Pons (tissue), 1 donor: ENCODE measurements at regions not wholly inside any gene's neighbourhood (a gene's known extent, or its start where the extent isn't known, plus 50 kb on each side); places are given as distances from the start of the nearest gene placed in this dataset.
"Not testable (repeated sequence)": the region's sequence is repeated elsewhere in the genome, so short reads cannot be mapped to it uniquely, and the experiment has no call there.

Experiments
- DNase-seq: peaks from one replicate; pipeline ENCODE4 v3.0.0-alpha.2; 2016; ENCODE audit warnings: low spot score

DNA sequence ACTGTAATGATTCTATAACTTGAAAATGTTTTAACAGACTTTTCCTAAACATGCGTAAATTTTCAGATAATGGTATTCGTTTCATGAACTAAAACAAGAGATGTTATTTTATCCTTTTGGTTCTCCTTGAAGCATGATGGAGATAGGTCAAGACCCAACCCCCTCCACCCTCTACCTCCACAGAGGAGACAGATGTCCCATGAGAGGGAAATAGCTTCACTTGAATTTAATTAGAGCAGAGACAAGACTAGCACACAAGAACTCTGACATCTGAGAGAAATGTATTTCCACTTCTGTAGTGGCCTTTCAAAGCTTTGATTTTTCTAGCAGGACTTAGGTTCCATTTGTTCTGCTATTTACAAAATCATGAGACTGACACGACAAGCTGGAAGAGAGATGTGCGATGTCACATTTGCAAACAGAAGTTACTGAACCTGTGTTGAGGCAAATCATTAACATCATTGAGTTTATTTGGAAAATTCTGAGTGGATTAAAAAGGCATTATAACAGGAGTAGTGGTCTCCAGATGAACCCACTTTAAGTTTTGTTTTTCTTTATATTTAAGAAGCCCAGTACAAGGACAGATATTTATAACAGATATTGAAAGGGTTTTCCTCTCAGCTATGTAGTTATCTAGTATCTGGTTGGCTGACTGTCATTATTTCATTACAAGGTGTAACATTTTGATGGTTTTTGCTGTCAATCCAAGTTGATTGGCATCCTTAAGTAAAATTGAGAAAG lies 276.2 kb downstream of the ASXL3 start:
- DNase-seq, result no peak

DNA sequence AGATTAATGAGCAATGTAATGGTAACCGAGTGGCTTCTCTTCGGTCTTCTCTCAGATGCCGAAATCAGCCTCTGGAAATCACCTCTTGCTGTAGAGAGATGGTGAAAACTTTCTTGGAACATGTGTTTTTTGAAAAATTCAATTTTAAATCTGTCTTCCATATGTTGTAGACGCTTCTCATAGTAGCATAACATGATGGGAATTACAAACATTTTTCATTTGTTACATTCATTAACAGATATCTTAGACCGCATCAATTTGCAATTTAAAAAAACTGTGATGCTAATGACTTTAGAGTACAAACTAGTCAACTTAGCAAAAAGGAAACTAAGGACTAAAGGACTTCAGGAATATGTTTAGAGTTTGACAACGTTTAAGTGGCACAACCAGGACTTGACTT lies 275.2 kb downstream of the ASXL3 start:
- no peak for DNase-seq

DNA sequence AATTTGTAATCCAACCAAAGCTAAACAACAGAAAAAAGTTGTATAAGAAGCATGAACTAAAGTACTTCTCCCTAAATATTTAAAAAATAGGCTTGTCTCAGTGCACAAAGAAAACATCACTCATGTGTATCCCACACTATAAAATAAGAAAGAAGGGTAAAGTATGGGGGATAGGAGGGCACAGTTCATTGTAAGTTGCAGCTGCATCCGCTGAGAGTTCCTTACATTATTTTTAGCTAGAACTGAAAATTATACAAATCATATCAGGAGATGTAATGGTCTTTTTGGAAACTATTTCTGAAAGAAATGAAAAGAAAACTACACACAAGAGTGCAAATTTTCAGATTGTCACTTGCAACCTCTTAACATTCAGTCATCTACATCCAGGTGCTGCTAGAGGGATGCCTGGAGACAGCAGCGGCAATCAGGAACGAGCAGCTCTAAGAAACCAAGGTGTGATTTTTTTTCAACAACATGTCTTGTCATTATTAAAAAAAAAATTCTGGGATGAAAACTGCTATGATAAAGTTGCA lies 273.6 kb downstream of the ASXL3 start:
- DNase-seq, result no peak

DNA sequence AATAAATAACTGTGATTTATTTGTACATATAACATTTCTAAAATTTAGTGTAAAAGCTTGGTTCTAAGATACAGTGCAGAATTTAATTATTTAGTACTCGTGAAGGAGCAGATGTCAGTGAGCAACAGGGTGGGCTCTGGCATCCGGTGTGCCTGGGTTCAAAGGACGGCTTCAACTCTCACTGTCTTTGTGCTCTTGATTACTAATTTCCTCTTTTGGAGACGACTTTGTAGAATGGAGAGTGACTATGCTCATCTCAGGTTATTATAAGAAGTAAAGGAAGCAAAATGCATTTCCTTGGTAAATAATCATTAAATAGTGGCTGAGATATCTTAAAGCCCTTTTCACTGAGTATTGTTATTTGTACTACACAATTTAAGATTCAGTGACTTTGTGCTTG lies 271.7 kb downstream of the ASXL3 start:
- DNase-seq, result no peak

DNA sequence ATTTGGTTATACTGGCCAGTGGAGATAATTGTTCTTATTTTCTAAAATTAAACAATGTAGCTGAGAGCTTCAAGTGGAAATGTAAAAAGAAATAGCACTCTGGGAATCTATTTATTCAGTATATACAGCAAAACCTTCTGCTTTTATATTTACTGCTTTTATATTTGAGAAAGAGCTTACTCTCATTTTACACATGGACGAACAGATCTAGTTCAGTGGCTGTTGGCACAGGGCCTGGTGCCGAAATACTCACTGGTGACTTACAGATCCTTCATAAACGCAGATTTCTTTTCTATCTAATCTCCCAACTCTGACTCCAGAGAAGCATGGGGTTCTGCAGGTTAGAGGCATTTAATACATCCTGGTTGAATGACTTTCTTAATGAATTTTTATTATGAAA lies 266.2 kb downstream of the ASXL3 start:
- no peak for DNase-seq

DNA sequence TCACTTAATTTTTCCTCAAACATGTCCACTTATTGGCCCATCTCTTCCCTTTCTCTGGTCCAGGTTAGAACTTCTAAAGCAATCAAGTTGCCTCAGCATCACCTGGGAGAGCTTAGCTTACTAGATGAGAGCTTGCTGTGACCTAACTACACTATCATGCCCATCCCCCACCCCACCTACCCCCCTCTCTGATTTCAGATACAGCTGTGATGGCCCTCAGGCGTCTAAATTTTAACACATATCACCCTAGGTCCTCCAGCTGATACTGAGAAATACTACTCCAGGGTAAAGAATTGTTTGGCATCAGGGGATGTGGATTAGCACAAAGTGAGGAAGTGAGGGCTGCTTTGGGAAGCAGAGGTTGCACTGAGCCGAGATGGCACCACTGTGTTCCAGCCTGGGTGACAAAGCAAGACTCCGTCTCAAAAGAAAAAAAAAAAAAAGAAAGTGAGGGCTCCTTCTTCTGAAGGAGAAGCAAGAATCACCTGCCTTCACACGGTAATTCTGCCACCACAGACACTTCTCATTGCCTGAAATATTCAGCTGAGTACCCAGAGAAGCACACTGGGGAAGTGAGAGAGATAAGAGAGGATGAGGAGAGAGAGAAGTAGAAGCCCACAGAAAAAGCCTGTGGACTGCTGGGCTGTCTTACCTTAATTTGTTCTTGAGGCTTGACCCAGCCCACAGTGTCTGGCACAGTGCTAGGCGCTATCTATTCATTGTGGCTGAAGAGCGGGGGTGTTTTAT lies 263.4 kb downstream of the ASXL3 start:
- no peak for DNase-seq

DNA sequence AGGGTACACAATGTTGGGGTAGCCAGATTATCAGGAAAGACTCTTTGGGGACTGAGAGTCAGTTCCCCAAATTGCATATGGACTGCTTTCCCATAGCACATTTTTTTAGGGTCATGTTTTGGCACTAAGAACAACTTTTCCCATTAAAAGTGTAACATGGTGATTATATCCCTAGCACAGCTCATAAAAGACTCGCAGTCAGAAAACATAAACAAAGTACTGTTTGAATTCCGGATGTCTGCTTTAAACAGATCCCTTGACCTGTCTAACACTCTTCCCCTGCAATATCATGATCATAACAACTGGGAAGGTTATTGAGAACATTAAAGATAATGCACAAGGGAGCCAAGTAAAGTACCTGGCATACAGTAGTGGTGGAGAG lies 262.2 kb downstream of the ASXL3 start:
- no peak for DNase-seq

DNA sequence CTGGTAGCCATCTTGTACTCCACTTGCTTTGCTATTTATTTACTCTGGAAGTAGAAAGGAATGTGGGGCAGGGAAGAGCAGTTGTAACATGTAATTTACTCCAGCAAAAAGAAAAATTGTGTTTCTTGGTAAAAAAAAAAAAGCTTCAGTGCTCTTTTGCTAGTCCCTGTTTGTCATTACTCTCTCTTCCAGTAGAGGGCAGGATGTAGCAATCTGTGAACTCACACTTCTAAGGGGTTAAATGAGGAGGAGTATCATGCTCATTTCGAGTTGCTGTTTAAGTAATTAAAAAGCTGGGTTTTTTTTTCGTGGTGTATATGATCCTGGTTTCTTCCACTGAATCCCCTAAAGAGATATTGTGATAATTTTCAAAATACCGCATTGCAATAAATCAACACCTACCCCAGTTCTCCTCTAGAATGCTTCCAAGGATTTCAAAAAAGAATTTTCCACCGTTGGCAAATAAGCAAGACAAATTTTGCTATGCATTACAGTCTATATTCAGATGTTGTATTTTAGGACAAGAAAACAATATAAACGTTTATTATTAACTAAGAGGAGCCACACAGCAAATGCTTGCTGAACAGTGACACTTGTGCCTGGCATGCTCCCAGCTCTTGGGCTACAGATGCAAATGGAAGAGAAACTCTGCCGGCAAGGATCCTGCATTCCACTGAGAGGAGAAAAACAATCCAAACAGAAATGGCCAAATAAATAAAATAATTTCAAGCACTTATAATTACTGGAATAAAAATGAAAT lies 261.6 kb downstream of the ASXL3 start:
- peak; percentile 81 for DNase-seq

DNA sequence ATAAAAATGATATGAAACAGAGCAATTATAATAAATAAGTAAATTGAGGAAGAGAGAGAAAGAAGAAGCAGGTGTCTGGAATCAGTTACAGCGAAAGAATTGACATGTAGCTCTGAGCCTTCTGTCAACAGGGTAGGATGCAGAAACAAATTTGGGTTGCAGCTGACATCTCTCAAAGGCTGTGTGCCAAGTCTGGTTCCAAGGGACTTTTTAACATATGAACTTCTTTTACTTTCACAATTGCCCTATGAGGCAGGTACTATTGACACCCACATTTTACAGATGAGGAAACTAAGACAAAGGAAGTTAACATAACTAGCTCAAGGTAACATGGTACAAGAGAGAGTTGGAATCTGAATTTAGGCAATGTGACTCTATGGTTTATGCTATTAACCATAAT lies 260.0 kb downstream of the ASXL3 start:
- DNase-seq, result no peak

DNA sequence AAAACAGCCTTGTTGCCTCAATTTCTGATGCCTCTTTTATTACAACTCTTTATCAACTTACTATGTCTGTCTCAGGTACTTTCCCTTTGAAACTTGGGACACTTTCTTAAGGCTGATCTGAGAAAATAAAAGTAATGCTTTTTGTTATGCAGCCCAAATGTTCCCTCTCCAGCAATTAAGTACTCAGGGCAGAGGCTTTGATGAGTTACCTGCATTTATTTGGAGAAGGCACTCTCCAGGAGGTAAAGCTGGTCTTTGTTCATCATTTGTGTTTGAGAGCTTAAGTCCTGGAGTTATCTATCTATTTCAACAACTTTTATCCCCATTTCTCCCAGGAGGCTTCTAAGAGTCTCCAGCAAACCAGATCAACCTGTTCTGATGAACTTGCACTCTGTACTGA lies 259.2 kb downstream of the ASXL3 start:
- DNase-seq, result no peak

DNA sequence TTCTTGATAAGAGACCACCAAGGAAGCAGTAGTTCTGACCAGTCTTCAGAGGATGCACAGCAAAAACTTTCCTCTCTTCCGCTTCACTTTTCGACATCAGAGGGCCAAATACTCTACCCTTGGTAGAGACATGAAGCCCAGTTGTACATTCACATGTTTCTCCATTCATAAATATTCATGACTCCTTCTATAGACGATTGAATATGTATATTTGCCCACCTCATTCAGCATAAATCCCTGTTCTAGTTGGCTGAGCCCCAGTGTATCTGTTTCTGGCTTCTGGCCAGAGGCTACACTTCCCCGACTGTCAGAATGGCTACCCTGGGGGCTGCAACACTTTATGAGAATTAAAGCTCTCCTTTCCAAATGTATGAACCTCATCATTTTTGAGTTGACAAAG lies 258.5 kb downstream of the ASXL3 start:
- DNase-seq, result no peak

DNA sequence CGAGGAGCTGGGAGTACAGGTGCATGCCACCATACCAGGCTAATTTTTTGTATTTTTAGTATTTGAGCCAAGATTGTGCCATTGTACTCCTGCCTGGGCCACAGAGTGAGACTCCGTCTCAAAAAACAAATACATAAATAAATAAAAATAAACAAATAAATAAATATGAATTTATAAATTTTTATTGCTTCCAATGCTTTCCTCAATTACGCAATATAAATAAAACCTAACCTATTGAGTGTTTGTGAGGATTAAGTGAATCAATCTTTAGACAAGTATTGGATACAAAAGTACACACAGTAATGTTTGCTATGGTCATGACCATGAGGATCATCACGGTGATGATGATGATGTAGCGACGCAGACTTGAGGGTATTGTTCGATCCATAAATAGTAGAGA lies 257.4 kb downstream of the ASXL3 start:
- no peak for DNase-seq

DNA sequence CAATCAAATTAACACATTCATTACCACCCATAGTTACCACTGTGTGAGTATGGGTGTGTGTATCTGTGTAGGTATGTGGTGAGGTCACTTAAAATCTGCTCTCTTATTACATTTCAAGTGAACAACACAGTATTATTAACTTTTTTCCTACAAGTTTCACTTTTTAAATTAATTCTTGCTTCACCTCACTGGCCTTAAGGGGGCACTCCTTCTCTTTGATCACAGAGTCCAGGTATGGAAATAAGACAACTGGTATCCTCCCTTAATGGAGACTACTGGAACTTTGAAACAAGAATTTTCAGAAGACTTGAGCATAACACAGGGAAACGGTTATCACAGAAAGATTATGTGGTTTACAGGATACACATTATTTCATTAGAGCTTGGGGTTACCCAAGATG lies 255.8 kb downstream of the ASXL3 start:
- DNase-seq, result no peak

DNA sequence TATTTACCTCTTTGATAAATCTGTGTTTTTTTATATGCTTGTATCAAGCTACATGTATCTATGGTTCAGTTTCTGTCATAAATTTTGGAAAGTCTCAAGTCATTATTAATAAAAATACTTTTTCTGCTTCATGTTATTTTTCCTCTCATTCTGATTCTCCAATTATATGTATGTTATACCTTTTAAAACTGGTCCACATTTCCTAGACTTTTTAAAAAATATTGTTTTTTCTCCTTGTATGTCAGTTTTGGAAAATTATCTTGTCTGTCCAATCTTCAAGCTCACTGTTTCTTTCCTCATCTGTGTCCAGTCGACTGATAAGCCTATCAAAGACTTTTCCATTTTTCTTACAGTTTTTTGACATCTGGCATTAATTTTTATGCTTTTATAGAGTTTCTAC lies 253.4 kb downstream of the ASXL3 start:
- DNase-seq, result no peak

DNA sequence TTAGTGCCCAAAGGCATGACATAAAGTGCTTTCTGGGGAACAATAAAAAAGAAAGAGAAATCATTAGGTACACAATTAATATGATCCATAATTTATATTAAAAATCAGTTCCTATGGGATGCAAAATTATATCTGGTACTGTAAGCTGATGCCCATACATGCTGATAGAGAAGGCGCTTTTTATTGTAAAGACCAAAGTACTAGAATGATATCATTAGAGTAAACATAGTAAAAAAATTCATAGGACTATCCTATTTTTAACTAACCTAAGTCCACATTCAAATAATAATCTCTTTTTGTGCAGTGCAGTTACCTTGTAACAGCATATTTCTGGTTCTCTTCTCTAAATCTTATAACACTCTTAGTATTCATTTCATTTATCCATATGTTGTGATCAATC lies 252.2 kb downstream of the ASXL3 start:
- no peak for DNase-seq

DNA sequence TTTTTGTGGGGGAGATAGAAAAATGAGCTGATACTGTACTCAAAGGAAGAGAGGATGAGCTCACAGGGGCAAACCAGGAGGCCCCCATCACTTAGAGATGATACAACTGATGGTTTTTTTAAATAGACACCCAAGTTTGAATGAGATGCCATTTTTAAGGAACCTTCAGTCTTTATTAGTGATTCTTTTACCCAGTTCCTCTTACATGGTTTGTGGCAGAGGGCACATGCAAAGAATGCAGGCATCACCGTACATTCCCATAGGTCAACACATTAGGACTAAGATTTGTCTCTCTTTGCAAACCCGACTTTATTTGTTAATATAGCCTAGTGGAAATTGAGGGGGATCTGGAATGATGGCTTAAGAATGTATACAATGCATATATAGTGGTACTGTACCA lies 250.9 kb downstream of the ASXL3 start:
- DNase-seq, result no peak

DNA sequence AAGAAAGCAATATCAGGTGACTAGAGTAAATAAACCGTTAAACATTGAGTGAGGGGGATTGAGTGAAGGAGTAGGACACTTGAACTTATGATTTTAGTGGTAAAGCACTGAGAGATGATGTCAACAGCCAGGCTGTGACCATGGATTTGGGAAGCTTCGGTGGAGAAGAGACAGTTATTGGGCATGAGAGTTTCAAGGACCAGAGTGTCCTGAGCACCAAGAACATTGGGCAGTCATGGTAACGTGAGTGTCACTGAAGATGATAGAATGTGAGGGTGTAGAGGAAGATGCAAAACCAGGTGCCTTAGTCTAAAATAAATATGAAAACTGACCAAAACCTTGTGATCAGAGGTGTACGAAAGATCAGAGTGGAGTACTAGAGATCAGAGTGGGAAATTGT lies 248.1 kb downstream of the ASXL3 start:
- DNase-seq, result no peak

DNA sequence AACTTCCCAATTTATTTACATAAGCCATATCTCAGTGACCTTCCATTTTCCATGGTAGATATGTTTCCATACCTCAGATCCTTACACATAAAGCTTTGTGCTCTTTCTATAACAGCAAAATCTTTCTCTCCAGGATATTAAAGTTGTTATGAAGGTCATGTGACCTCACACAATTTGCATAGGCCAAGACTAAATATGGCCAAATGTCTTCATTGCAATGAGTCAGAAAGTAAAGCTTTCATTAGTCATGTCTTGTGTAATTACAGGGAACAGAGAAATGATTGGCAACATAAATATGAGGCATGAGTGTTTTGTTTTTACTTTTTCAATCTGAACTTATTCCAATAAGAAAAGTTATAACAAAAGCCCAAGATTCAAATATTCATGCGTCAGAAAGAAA lies 243.5 kb downstream of the ASXL3 start:
- no peak for DNase-seq

DNA sequence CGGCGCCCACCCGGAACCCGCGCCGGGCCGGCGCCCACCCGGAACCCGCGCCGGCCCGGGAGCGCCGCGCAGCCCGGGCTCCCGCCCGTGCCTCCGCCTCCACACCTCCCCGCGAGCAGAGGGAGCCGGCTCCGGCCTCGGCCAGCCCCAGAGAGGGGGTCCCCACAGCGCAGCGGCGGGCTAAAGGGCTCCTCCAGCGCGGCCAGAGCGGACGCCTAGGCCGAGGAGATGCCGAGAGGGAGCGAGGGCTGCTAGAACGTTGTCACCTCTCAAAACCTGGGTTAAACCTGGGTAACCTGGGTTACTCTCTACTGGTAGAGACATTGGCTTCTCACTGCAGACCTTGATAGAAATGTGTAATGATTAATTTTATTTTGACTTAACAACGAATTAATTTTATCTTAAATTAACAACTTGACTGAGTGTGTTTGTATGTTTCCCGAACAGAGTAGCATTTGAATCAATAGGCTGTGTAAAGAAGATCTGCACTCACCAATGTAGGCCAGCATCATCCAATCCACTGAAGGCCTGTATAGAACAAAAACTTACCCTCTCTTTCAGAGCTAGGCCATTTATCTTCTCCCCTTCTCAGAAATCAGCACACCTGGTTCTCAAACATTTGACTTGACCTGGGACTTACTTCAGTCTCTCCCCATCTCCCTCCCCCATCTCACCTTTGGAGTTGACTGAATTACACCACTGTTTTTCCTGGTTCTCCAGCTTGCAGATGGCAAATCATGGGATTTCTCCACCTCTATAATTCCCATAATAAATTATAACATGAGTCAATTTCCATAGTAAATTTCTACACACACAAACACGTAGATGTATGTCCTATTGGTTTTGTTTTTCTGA lies 242.7 kb downstream of the ASXL3 start:
- no peak for DNase-seq

DNA sequence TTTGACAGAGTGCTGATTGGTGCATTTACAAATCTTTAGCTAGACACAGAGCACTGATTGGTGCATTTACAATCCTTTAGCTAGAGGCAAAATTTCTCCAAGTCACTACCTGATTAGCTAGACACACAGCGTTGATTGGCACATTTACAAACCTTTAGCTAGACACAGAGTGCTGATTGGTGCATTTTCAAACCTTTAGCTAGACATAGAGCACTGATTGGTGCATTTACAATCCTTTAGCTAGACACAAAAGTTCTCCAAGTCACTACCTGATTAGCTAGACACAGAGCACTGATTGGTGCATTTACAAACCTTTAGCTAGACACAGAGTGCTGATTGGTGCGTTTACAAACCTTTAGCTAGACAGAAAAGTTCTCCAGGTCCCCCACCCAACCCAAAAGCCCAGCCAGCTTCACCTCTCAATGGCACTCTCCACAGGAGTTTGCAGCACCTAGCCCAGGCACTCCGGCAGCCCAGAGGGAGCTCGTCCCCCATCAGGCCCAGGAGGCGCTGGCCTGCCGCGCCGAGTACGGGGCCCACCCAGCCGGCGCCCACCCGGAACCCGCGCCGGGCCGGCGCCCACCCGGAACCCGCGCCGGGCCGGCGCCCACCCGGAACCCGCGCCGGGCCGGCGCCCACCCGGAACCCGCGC lies 241.8 kb downstream of the ASXL3 start:
- not testable (repeated sequence) for DNase-seq

DNA sequence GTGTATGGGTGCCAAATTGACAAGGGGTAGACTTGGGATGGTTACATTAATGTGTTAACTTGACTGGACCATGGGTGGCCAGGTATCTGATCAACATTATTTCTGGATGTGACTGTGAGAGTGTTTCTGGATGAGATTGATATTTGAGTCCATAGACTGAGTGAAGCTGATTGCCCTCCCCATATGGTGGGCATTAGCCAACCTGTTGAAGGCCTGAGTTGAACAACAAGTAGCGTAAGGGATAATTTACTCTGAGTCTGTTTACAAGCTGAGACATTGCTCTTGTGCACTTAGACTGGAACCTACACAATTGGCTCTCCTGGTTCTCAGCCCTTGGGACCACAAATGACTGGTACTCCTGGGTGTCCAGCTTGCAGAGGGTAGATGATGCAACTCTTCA lies 240.1 kb downstream of the ASXL3 start:
- no peak for DNase-seq
